GM11168 (cell line): ENCODE measurements at regions not wholly inside any gene's neighbourhood (a gene's known extent, or its start where the extent isn't known, plus 50 kb on each side); places are given as distances from the start of the nearest gene placed in this dataset.

ENCODE experiments used
- in situ Hi-C: fragments of 300-500 bp; cut with MboI; formaldehyde crosslinking; loops from one replicate; pipeline ENCODE4 v1.12.0; 2022; ENCODE audit warnings: low sequenced_read_pairs; ENCODE audit not compliant: unreplicated experiment

DNA sequence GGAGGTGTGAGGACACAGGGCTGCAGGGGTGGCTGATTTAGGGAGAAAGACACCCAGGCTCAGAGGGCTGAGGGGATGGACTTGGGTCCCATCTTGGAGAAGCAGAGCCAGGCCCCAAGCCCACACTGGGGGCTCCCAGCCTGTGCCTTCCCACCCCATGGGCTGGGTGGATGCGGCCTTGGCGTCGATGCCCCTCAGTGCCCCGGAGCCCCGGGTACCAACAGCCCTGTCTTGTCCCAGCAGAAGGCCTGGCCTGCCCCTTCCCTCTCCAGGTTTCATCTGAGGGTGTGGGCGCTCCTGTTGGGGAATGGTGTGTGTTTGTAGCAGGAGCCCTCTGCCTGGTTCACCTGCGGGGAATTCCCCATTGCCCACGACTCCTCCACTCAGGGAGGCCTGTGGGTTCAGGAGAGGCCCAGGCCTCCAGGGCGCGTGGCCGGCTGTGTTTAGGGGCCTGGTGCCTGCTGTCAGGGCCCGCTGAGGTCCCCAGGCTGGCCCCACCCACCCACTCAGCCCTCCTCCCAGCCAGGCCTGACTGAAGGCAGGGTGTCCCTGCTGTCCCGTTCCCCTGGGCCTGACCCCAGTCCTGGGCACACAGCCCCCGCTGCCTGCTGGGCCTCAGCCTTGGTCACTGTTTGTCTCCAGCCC is 51.1 kb upstream of the BEGAIN start:
- in situ Hi-C loops = no loop called here

DNA sequence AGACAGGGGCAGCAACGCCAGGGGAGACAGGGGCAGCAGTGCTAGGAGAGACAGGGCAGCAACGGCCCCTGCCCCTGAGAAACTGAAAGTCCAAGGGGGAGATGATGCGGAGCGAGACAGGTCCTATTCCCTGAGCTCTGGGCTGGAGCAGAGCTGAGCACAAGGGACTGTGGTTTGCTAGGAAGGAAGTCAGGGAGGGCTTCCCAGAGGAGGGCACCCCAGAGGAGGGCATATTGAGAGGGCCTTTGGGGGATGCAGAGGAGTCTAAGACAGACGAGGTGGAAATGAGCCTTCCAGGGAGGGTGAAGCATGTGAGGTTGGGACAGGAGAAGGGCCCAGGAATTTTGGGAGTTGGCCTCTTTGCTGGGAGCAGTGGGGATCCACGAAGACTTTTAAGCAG is 52.1 kb upstream of the BEGAIN start:
- in situ Hi-C loops = no loop called here

DNA sequence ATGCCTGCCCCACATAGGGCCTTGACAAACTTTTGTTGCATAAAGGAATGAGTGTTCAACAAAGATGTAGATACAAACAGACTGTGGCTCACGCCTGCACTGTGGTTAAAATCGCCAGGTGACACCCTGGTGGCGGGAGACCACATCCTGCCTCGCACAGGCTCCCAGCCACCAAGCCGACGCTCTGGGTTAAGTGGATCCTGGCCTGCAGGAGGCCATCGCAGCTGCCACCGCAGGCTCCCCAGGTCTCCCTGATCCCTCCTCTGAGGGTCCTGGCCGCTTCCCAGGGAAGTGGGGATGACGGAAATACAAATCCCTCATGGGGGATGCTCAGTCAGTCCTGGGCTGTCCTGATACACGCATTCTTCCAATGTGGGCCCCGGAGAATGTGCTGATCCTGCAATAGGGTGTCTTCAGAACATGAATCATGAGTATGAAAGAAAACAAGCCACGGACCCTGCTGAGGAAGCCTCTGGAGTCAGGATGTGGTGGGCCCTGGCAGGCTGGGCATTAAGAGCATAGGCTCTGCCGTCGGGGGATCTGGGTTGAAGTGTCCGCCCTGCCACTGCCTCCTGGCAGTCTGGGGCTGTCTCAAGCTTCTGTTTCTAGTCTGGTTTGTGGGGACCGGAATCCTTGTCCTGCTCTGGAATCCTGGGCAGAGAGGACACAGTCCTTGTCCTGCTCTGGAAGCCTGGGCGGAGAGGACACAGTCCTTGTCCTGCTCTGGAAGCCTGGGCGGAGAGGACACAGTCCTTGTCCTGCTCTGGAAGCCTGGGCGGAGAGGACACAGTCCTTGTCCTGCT is 53.5 kb upstream of the BEGAIN start:
- in situ Hi-C loops = loop anchor here (10.0 kb wide), 1 partner anchor 236 kb away; no protein-coding TSS in a partner anchor

DNA sequence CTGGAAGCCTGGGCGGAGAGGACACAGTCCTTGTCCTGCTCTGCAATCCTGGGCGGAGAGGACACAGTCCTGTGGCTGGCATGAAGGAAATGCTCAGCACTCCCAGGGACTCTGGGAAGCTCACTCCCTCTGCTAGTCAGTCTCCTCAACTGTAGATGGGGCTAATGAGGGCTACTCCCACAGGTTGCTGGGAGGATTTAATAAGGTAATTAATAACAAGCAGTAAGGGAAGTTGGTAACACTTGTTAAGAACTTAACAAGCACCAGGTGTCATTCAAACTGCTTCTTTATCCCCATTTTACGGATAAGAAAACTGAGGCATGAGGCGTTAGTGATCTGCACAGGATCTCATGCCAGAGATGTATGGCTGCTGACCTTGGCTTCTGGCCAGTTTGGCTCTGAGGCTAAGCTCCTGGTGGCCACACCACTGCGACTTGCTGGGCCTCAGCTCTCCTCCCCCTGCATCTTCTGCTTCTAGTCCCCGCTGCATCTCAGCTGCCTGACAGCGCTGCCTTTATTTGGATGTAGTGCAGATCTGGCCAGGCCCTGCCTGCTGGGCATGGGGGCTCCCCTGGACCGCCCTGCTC is 54.1 kb upstream of the BEGAIN start:
- in situ Hi-C loops = loop anchor here (10.0 kb wide), 1 partner anchor 237 kb away; no protein-coding TSS in a partner anchor

DNA sequence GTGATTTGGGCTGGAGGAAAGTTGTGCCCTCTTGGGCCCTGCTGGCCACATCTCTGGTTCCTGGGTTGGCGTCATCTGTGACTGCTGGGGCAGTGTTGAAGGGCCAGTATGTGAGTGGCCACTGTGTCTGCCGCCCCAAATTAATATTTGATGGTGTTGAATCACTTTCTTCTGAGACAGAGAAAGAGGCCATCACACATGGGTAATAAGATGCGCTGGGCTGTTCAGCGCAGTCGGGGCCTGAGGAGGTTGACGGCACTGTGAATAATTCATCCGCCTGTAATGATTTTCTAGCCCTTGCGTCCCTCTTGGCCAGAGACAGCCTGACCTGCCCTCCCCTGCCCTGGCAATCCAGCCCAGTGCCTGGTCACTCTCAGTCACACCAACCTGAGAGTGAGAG is 56.2 kb upstream of the BEGAIN start:
- in situ Hi-C loops = loop anchor here (10.0 kb wide), 1 partner anchor 239 kb away; no protein-coding TSS in a partner anchor

DNA sequence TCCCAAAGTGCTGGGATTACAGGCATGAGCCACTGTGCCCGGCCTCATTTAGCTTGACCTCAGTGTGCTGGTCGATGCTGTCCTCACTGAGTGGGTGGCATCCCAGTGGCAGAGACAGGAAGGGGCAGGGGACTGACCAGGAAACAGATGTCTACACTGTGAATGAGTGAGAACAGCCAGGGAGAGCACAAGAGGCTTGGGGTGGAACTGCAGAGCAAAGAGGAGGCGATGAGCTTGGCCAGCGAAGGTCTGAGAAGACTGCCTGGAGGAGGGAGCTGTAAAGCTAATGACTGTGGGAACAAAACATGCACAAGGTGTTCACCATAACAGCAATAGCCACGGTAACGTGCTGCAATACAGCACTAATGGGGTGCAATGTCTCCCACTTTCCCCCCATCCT is 57.2 kb upstream of the BEGAIN start:
- in situ Hi-C loops = loop anchor here (10.0 kb wide), 1 partner anchor 240 kb away; no protein-coding TSS in a partner anchor

DNA sequence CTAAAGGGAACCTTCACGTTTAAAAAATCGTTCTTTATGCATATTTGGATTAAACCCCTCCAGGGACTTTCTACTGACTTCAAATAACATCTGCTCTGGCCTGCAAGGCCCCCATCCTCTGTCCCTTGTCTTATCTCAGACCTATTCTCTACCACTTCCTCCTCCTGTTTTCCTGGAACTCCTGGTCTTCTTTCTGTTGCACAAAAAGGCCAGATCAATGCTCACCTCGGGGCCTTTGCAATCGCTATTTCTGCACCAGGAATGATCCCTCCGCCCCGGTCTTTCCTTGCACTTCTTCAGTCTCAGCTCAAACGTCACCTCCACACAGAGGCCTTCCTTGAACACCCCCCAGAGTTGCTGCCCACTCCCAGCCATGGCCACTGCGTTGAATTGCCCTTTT is 57.6 kb upstream of the BEGAIN start:
- in situ Hi-C loops = loop anchor here (10.0 kb wide), 1 partner anchor 240 kb away; no protein-coding TSS in a partner anchor

DNA sequence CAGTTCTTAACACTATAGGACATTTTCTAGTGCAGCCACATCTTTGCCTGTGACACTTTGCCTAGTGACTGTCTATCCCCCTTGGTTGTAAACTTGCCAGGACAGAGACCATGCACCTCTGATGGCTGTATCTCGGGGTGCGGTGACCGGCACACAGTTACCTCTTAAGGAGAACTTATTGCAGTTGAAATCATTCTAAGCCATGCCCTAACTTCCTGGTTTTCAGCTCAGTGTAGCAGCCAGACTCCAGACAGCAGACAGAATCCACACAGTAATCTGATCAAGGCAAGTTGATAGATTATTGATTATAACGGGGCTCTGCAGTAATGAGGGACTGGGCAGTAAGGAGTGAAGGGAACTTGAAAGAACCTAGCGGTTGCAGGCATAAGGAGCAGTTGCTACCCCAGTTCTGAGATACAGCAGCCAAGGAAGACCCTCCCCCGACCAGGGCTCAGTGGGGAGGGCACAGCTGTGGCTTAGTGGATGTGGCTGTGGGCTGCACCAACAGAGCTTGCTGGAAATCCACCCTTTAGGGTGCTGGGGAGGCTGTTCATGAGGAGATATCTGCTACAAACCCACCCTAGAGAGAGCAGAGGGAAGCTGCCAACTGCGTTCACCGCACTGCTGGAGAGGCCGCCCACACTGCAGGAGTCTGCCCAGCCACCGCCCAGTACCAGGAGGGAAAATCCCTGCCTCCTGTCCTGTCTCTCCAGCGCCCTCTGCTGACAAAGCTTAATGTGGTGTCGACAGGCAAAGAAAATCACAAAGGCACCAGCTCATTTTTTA is 58.2 kb upstream of the BEGAIN start:
- in situ Hi-C loops = loop anchor here (10.0 kb wide), 1 partner anchor 241 kb away; no protein-coding TSS in a partner anchor

DNA sequence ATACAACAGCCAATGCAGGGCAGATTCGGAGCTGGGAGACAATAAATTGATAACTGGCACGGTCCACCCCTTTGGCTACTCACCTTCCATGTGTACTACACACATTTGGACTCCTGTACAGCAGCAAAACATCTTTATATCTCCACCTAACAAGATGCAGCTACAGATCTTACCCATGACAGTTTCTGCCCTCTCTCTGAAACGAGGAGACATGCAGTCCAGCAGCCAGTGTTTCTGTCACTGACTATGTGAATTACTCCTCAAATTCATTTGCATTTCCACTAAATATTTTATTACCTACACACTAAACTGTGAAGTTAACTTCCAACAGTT is 58.7 kb upstream of the BEGAIN start:
- in situ Hi-C loops = loop anchor here (10.0 kb wide), 1 partner anchor 241 kb away; no protein-coding TSS in a partner anchor

DNA sequence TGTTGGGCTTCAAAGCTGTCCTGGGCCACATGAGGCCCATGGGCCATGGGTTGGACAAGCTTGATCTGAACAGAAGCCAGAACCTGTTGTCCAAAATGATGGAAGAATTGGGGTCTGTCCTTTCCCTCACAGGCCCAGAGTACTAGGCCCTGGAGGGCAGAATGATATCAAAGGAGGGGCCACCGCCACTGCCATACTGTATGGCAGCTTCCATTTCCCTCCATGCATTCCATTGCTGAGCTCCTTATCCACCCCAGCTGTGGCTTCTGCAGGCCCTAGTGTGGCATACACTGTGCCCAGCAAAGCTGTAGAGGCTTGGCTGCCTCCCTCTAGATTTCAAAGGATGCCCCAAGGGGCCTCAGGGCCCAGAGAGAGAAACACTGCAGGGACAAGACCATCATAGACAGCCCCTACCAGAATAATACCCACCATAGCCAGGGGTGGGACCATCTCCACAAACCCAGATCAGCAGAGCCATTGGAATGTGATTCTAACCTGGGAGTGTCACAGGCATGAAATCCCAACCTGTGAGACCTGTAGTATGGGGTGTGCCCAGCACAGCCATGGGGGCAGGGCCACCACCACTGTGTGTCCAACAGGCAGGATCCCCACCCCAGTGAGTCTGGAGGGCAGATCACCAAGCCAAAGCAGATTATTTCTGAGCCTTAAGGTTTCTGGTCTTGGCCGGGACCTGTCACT is 61.4 kb upstream of the BEGAIN start:
- in situ Hi-C loops = loop anchor here (10.0 kb wide), 1 partner anchor 244 kb away; no protein-coding TSS in a partner anchor

DNA sequence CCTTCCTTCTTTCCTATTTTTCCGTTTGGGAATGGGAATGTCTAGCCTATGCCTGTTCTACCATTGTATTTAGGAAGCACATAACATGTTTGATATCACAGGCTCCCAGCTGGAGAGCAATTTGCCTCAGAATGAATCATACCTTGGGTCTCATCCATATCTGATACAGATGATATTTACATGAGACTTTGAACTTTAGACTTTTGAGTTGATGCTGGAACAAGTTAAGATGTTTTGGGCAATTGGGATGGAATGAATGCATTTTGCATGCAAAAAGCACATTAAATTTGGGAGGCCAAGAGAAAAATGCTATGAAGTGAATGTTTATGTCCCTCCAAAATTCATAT is 61.9 kb upstream of the BEGAIN start:
- in situ Hi-C loops = loop anchor here (10.0 kb wide), 1 partner anchor 244 kb away; no protein-coding TSS in a partner anchor

DNA sequence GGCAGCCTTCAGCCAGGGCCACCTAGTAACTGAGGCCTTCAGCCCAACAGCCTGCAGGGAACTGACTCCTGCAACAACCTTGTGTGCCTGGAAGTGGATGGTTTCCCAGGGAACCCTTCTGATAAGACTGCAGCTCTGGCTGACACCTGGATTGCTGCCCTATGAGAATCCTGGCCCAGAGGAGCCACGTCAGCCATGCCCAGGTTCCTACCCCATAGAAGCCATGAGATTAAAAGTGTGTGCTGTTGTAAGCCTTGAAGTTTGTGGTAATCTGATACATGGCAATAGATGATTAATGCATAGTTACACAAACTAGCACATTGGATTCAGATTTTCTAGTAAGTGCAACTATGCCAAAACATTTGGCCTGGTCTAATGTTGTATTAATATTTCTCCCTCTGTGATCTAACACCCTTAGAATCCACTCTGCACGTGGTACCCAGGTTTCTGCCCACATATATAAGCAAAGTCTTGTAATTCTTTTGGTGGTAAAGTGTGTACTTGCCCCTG is 64.8 kb upstream of the BEGAIN start:
- in situ Hi-C loops = no loop called here

DNA sequence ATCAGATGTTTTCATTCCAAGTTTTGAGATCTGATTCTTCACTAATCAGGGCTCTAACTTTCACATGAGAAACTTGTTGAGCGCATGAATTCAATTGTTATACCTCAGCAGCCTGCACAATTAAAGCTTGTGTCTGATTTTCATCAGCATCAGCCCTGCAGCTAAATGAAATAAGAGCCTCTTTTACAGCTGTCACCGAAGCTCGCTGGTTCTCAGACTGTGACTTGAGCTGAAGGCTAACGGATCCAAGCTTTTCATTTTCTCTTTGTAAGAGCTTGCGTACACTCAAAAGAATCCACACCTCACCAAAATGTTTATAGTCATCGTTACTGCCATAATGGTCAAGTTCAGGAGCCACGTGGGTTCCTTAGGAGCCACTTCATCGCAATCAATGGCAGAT is 65.5 kb upstream of the BEGAIN start:
- in situ Hi-C loops = no loop called here

DNA sequence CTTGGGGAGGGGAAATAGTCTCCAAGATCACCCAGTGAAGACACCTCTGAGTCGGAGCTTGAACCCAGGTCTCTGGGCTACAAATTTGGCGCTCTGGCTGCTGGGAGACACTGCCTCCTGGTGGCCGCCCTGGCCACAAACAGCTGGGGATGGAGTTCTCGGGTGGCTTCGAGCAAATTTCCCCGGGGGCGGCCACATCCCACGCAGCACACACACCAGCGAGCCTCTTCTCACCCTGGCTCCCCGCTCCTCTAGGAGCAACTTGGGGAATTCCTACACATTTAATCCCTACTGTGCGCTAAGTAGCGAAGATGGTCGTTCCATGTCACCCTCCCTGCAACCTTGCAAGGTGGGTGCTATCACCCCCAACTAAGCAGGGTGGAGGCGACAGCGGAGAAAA is 66.2 kb upstream of the BEGAIN start:
- in situ Hi-C loops = no loop called here

DNA sequence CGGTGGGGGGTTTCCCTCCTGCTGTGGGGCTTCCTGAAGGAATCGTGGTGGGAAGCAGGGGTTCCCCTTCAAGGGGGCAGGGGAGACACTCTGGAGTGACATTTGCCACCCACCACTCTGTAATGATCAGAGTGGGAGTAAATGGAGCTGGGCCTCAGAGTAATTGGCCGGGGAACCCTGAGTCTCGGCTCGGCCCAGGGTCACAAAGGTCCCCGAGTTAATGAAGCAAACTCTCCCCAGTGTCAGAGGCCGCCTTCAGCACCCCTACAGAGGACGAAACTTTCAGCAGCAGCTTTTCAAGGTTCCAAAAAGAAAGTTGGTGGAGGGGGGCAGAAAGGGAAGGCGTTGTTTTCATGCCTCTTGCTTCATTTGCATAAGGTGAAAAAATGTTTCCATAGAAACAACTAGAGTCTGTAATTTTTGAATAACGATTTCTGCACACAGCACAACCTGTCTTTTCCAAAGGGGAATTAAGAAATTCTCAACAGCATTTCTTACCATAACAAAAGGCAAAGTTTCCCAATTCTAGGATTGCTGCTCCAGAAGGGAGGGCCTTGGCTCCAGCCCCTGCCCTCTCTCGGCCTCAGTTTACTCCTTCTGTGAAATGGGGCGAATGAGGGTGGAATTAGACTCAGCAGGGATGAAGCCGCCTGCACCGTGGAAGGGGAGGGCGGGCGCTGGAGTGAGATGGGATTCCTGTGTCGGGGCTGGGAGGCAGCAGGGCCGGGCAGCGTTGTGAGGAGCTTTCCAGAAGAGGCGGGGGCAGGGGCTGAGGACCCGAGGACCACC is 67.0 kb upstream of the BEGAIN start:
- in situ Hi-C loops = no loop called here

DNA sequence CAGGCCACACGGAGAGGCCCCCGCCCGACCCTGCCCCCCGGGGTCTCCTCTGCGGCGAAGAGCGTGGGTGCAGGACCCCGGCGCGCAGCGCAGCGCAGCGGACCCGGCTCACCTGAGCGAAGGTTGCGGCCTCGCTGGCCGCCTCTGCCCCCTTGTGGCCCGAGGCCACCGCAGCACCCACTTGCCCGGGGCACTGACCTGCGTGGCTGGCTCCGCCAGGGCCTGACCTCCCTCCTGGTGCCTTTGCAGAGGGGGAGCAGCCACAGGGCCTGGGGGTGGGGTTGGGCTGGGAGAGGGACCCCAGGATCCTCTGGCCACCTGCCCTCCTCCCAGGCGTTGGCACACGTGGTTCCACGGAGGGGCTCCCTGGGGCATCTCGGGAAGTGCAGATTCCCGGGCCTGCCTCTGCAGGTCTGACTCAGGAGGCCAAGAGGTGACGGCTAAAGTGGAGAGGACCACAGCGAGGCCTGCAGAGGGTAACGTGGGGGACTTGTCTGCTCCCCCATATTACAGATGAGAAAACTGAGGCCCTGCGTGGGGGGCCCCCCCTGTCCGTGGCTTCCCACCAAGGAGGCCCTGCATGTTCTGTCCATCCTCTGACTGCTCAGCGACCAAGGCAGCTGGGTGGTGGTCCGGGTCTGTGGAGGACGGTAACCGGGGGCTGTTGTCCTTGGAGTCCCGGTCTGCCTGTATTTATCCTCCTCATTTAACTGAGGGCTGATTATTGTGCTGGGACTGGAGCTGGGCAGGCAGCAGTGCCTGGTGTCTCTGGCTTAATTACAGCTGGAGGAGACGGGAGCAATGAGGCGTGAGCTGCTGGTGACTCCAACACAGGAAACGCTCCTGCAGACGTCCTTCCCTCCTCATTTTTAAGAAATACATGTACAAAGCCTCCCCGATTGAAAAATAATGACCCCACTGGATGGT is 67.9 kb upstream of the BEGAIN start:
- in situ Hi-C loops = no loop called here

DNA sequence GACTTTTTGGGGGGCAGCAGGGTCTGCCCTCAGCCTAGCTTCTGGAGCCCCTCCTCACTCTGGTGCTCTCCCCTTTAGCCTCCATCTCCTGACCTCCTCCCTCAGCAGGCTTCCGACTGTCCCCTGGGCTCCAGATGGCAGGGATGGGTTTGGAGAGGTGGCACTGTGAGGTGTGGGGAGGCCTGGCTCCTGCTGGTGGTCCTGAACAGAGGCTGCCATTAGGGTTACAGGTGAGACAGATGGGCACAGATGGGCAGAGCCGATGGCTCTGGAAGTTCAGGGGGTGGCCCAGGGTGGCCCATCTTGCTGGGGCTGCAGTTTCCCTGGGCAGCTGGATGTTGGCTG is 68.5 kb upstream of the BEGAIN start:
- in situ Hi-C loops = no loop called here

DNA sequence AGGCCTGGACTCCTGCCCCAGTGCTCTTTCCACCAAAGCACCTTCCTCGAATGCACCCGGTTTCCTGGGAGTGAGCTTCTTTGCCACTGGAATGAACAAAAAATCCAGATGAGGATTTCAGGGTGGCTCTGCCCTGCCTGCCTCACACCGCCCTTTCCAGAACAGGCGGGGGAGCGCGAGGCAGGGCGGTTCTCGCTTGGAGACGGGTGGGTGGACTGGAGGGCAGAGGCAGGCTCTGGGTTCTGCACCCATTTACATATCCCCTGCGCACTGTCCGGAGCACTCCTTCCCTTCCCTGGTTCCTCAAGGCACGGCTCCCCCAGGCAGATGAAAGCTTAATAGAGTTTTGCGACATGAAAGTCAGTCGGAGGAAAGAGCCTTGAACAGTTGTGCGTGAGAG is 69.7 kb upstream of the DLK1 start:
- in situ Hi-C loops = no loop called here
